ENCODE measurements at regions not wholly inside any gene's neighbourhood (a gene's known extent, or its start where the extent isn't known, plus 50 kb on each side); places are given as distances from the start of the nearest gene placed in this dataset.
"Not testable (repeated sequence)": the region's sequence is repeated elsewhere in the genome, so short reads cannot be mapped to it uniquely, and the experiment has no call there.

DNA sequence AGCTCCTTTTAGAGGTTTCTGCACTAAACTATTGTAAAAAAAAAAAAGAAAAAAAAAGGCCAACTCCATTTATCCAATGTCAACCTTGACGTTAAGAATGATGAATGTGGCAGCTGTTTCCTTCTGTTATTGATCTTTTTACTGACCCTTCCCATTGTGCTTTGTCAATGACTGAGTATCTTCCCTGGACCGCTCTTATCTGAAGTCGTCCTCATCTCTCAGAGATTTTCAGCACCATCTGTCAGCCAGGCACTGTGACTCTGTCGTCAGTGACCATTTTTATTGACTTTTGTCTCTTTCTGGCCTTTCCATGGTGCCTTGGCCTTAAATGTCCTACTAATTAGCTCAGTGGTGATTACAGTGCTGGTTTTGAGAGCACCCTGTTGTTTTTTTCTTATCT lies 1535.7 kb downstream of the SPATA31A7 start:
- TF ChIP-seq, protein P1, sequence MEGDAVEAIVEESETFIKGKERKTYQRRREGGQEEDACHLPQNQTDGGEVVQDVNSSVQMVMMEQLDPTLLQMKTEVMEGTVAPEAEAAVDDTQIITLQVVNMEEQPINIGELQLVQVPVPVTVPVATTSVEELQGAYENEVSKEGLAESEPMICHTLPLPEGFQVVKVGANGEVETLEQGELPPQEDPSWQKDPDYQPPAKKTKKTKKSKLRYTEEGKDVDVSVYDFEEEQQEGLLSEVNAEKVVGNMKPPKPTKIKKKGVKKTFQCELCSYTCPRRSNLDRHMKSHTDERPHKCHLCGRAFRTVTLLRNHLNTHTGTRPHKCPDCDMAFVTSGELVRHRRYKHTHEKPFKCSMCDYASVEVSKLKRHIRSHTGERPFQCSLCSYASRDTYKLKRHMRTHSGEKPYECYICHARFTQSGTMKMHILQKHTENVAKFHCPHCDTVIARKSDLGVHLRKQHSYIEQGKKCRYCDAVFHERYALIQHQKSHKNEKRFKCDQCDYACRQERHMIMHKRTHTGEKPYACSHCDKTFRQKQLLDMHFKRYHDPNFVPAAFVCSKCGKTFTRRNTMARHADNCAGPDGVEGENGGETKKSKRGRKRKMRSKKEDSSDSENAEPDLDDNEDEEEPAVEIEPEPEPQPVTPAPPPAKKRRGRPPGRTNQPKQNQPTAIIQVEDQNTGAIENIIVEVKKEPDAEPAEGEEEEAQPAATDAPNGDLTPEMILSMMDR (conservative IDR thresholded peaks at IDR 0.05) = not testable (repeated sequence)
- not testable (repeated sequence) for TF ChIP-seq EZH2 (IDR thresholded peaks at IDR 0.05; ENCODE audit: low read depth)

Data from PC-9 (cell line).